ENCODE measurements at regions not wholly inside any gene's neighbourhood (a gene's known extent, or its start where the extent isn't known, plus 50 kb on each side); places are given as distances from the start of the nearest gene placed in this dataset.

GRCh38 chr4:137946453-137947174 lies 295.5 kb downstream of the SLC7A11 start:
- TF ChIP-seq CTCF (IDR thresholded peaks at IDR 0.05): no peak
- TF ChIP-seq POLR2A (IDR thresholded peaks at IDR 0.05): no peak
- TF ChIP-seq POLR2AphosphoS5 (IDR thresholded peaks at IDR 0.05): no peak

All from upper lobe of left lung (tissue), 4 donors.